ENCODE measurements at regions not wholly inside any gene's neighbourhood (a gene's known extent, or its start where the extent isn't known, plus 50 kb on each side); places are given as distances from the start of the nearest gene placed in this dataset.
"Not testable (repeated sequence)": the region's sequence is repeated elsewhere in the genome, so short reads cannot be mapped to it uniquely, and the experiment has no call there.

DNA sequence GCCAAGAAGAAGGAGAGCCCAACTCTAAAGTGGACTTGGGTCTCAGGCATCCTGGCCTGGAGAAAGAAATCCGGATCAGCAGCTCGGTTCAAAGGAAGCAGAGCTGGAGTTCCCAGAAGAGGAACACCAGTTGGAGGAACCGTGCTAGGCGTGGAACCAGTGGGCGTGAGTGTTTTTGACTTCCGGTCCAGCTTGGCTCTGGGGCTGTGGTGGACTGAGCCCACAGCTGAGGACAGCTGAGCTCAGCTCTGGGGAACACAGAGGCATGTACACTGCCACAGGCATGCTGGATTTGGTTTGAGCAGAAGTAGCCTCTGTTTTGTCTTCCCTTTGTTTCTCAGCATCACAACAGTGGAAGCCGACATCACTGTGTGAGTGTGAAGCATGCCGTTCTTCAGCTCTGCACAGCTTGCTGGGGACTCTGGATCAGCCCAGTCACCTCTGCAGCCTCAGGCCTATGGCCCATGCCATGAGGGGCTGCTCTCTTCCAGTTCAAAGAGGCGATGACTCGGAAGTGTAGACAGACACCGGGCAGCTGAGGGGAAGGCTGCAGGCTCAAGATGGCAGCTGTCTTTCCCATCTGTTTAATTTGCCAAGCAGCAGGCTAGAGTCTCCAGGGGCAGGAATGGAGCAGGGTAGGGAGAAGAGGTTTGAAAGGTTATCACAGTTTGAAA, 185.8 kb upstream of the UBE3A start:
- no peak for DNase-seq (ENCODE audit: low read depth, low spot score)

DNA sequence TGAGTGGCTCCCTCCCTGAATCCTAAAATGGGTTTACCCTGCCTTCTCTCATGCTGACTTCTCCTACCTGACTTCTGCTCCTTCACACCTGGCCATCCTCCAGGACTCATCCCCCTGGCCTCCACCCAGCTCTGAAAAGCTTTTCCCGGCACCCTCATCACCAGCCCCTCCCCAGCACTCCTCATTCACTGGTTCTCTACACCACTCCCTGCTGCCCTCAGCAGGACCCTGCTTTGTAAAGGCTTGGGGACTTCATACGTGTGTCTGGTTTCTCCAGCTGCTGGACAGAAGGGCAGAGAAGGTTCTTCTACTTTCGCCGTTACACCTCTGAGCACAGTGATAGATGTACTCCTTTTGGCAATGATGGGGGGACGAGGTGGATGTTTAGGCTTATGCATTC, 184.9 kb upstream of the UBE3A start:
- DNase-seq (ENCODE audit: low read depth, low spot score), result no peak

DNA sequence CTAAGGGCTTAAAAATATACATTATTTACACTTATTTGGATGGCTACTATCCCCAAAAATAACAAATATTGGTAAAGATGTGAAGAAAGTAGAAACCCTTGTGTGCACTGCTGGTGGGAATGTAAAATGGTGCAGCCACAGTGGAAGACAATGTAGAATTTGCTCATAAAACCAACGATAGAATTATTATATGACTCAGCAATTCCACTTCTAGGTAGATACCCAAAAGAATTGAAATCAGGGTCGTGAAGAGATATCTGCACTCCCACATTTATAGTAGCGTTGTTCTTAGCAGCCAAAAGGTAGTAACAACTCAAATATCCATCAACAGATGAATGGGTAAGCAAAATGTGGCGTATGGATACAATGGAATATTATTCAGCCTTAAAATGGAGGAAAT, 181.6 kb upstream of the UBE3A start:
- DNase-seq (ENCODE audit: low read depth, low spot score), result no peak

DNA sequence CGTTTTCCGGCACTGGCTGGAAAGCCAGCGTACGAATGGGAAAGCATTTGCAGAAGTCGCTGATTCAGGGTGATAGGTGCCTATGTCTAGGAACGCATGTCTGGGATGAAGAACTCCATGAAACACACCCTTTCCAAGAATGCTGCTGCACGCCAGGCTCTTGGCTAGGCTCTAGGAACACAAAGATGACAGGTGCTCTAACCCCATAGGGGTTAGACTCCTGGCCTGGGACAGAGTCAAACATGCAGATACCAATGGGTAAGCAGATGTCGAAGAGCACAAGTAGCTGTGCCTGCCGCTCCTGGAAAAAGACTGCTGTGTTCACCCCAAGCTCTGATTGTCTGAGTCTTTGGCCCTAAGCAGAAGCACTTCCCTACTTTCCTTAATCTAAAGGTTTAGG, 180.9 kb upstream of the UBE3A start:
- DNase-seq (ENCODE audit: low read depth, low spot score), result no peak

DNA sequence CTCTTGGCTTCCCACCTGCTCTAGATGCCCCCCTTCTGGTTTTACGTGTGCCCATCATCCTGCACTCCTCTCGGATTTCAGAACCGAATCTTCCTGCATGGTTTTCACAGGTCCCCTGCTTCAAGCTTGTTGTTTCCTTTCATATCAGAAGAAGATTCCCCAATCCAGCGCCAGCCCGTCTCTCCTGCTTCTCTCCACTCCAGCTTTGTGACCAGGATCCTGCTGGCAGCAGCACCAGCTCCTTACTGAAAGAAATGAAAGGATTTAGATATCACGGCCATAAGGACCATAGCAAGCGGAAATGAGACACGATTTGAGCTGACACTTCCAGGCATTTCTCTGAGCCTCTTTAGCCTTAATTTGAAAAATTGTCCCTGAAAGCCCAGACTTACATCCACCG, 180.3 kb upstream of the UBE3A start:
- no peak for DNase-seq (ENCODE audit: low read depth, low spot score)

DNA sequence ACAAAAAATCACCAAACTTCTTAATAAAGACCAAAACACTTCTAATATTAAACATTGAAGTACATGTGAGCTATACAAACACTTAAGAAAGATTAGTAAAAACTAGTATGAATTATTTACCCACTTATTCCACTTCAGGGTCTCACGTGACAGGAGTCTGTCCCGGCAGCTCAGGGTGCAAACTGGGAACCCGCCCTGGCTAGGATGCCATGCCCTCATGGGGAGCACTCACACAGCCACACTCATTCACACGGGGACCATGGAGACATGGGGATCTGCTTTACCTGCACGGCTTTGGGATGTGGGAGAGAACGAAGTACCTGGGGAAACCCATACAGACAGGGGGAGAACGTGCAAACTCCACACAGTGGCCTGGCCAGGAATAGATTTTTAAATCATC, 179.3 kb upstream of the UBE3A start:
- DNase-seq (ENCODE audit: low read depth, low spot score), result no peak

DNA sequence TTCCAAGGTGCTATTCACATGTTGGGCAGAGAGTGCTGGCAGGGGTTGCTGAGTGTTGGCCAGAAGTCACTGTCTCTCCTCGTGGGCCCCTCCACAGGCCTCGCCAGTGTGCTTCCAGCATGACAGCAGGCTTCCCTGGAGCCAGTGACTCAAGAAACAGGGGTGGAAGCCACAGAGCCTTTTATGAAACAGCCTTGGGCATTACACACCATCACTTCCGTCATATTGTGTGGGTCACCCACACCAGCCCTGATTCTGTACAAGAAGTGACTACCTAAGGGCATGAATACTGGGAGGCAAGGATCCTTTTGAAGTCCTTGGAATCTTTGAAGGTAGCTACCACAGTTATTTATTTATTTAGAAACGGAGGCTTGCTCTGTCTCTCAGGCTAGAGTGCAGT, 177.6 kb upstream of the UBE3A start:
- no peak for DNase-seq (ENCODE audit: low read depth, low spot score)

DNA sequence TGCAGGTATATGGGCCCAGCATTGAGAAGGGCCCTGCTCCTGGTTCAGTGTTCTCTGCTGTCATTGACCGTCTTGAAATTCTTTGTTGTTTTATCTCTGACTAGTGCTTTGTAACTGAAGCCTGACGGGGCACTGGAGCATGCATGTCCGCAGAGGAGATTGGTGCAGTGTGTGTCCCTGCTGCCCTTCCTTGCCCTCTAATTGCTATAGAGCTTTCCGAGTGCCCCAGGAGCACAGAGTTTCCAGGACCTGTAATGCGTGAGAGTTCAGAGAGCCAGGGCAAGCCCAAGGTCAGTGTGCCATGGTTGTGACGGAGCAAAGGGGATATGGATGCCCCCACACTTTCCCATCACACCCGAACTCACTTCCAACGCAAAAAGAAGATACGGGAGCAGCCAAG, 174.3 kb upstream of the UBE3A start:
- no peak for DNase-seq (ENCODE audit: low read depth, low spot score)

DNA sequence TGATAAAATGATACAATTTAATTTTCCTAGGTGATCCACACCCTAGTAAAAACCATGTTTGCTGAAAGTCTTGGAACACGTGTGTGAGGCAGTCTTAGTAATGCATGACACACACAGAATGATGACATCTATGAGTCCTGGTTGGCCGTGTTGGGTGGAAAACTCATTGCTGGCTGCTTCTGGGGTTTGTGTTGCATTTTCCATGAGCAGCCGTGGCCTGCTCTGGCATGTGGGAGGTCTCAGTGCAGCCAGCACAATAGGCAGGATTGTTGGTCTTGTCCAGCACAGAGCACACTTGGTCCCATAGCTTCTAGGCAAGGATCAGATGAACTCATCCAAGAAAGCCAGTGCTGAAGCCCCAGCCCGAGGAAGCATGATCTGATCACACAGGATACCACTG, 172.8 kb upstream of the UBE3A start:
- no peak for DNase-seq (ENCODE audit: low read depth, low spot score)

DNA sequence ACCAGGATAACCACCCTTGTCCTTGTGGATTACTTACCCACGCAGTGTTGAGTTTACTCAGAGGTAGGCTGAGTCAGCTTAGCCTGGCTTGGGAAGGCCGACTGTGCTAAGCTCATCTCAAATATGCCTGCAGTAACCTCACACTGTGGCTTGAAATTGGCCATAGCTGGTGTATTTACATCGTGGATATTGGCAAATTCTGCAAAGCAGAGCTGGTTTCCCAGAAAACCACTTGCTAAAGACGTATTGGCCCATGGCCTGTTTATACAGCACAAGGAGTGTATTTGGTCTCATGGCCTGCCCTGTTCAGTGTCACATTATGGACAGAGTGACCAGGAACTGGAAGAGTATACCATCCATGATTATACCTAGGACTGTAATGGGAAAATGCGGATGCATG, 170.5 kb upstream of the UBE3A start:
- no peak for DNase-seq (ENCODE audit: low read depth, low spot score)

DNA sequence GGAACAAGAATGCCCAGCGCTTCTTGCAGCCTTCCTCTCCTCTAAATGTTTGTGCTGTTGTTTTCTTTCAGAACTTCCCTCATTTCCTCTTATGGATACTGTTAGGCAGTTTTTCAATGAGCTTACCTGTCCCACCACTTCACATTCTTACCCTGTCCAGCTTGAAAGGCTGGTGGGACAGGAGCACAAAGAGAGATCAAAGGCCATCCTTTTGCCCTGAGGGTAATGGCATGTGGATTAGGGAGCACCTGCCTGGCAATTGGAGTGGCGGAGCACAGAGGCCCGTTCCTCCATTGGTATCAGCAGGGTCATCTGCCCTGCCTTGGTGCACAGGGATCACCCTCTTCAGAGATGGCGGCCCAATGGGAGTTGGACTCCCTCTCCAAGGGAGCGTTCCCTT, 170.1 kb upstream of the UBE3A start:
- no peak for DNase-seq (ENCODE audit: low read depth, low spot score)

DNA sequence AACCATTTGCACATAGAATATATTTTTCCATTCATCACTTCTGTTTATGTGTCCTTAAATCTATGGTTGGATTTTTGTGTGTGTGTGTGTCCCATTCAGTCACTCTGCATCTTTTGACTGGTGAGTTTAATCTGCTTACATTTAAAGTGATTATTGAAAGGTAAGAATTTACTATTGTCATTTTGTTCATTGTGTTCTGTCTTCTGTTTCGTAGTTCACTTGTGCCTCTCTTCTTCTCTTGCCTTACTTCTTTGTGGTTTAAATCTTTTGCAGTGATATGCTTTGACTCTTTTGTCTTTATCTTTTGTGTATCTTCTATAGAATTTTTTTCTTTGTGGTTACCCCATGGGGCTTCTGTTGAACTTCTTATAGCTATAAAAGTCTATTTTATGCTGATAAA, 166.3 kb upstream of the UBE3A start:
- DNase-seq (ENCODE audit: low read depth, low spot score), result no peak

DNA sequence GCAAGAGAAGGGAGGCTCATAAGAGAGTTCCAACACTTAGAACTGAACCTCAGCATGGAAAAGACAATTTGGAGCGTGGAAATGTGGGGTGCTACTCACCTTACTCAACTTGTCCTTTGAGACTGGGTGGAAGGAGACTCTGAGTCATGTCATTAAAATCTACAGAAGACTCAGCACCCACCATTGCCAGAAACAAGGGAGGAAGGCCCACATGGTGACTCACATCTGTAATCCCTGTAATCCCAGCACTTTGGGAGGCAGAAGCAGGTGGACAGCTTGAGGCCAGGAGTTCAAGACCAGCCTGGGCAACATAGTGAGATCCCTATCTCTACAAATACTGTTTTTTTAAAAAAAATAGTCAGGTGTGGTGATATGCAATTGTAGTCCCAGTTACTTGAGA, 161.9 kb upstream of the UBE3A start:
- no peak for DNase-seq (ENCODE audit: low read depth, low spot score)

DNA sequence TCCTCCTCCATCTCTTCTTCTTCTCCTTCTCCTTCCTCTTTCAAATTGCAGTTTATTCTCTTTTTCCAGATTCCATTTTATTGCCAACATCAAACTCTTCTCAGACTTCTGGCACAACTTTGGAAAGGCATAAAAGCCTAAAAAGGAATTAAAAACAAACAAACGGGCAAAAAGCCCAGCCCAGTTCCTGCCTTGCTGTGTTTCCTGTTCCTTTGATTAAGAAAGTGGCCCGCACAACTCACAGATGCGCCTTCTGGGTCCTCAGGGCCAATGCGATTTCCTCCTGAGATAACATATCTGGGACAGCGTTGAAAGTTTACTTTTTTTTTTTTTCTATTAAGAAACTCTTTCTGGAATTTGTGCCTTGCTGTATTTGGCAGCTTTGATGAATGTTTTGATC, 158.7 kb upstream of the UBE3A start:
- no peak for DNase-seq (ENCODE audit: low read depth, low spot score)

DNA sequence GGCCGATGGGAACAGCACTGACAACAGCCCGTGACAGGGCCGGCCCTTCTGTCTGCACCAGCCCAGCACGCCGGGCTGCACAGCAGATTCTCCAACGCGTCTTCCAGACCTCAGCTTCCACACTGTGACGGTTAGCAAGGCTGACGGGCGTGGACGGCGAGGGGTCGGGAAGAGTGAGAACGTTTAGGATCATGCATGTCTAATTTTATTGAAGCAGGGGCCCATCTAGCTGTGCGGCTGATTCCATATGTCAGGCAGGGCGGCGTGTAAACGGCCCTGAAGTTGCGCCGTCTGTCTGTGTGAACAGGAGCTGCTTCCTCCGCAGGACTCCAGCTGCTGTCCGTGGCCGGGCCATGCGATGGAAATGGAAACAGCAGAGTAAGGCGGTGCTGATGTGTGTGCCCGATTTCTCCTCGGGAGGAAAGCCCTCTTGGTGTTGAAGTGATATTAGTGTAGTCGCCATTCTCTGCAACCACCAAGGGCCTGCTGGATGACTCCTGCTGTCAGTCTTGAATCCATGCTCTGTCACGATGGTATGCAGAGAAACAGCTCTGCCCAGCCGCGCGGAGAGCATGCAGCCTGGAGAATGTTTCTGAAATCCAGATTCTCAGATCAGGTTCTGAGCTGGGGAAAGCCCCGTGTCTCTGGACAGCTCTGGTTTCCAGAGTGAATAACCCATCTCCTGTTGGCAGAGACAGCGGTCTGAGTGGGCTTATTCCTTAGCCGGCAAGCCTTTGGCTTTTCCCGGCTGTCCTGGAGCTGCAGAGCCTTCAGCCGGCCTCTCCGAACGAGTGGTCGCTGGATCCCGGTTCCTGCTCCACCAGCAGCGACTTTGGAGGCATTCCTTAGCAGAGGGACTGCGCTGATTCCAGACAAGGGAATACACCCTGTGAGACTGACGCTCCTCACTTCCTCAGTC, 158.1 kb upstream of the UBE3A start:
- DNase-seq (ENCODE audit: low read depth, low spot score), result no peak

DNA sequence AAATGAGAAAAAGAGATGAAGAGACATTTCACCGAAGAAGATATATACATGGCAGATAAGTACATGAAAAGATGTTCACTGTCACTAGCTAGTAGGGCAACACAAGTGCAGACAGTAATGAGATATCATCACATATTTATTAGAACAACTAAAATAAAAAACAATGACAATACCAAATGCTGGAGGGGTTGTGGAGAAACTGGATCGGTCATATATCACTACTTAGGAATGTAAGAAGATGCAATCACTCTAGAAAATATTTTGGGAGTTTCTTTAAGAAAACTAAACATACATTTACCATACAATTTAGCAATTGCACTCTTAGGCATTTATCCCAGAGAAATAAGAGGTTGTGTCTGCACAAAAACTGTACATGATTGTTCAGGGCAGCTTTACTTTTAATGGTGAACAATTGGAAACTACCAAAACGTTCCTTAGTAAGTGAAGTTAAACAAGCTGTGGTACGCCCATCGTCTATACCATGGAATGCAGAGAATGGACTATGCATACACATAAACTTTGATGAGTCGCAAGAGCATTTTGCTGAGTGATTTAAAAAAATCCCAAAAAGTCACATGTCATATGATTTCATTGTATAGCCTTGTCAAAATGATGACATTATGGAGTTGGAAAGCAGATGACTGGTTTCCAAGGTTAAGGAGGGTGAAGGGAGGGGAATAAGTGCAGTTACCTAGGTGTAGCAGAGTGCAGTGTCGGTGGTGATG, 149.0 kb upstream of the UBE3A start:
- DNase-seq (ENCODE audit: low read depth, low spot score), result no peak

DNA sequence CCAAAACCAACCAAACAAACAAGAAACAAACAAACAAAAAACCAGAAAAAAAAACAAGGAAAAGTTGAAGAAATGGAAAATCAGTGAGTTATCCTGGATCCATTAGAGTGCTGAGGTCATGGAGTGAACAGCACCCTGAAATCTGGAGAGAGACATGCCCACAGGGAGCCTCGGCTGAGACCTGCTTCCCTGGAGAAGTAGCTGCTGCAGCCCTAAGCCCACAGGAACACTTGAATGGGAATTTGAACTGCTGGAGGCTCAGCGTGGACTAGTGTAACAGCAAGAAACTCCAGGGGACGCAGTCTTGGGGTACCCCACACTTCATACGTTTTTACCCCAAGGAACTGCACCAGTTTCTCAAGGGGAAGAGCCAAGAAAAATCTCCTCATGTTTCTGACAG, 144.1 kb upstream of the UBE3A start:
- no peak for DNase-seq (ENCODE audit: low read depth, low spot score)

DNA sequence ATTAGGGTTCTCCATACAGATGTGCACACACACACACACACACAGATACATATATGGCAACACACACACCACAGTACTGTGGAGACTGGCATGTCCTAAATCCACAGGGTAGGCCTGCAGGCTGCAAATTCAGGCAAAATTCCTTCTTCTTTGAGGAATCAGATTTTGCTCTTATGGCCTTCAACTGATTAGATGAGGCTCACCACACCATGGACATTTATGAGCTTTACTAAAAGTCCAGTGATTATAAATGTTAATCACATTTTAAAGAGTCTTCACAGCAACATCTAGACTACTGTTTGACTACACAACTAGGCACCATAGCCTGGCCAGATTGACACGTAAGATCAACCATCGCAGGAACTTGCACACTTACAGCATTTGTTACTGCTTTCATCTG, 140.3 kb upstream of the UBE3A start:
- DNase-seq (ENCODE audit: low read depth, low spot score), result no peak

DNA sequence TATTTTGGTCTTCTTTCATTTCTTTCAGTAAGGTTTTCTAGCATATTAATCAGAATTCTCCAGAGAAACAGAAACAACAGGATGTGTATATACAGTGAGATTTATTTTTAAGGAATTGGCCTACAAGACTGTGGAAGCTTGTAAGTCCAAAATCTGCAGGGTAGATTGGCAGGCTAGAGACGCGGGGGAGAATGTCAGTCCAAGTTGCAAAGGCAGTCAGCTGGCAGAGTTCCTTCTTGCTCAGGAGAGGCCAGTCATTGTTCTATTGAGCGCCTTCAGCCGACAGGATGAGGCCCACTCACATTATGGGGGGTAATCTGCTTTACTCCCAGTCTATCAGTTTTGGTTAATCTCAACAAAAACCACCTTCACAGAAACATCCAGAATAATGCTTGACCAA, 133.4 kb upstream of the UBE3A start:
- no peak for DNase-seq (ENCODE audit: low read depth, low spot score)

DNA sequence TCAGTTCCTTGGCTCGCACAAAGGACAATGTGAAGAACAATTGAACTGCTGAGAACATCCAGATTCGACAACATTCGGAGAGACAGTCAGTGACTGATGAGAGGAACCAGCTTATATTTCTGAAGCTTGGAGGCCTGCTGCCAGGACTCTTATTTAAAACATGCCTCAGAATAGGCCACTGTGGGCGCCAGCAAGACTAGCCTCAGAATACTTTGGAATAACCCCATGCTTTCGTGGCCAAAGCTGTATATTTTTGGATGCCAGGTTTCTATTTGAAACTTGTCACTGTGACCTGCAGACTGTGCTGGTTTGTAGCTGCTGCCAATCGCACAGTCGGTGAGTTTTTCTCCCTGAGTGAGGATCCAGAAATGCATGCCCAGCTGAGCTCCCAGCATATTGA, 129.9 kb upstream of the UBE3A start:
- no peak for DNase-seq (ENCODE audit: low read depth, low spot score)

DNA sequence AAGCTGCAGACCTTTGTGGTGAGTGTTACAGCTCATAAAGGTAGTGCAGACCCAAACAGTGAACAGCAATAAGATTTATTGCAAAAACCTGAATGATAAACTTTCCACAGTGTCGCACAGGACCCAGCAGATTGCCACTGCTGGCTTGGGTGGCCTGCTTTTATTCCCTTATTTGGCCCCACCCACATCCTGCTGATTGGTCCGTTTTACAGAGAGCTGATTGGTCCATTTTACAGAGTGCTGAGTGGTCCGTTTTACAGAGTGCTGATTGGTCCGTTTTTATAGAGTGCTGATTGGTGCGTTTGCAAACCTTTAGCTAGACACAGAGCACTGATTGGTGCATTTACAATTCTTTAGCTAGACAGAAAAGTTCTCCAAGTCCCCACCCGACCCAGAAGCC, 127.7 kb upstream of the UBE3A start:
- not testable (repeated sequence) for DNase-seq (ENCODE audit: low read depth, low spot score)

DNA sequence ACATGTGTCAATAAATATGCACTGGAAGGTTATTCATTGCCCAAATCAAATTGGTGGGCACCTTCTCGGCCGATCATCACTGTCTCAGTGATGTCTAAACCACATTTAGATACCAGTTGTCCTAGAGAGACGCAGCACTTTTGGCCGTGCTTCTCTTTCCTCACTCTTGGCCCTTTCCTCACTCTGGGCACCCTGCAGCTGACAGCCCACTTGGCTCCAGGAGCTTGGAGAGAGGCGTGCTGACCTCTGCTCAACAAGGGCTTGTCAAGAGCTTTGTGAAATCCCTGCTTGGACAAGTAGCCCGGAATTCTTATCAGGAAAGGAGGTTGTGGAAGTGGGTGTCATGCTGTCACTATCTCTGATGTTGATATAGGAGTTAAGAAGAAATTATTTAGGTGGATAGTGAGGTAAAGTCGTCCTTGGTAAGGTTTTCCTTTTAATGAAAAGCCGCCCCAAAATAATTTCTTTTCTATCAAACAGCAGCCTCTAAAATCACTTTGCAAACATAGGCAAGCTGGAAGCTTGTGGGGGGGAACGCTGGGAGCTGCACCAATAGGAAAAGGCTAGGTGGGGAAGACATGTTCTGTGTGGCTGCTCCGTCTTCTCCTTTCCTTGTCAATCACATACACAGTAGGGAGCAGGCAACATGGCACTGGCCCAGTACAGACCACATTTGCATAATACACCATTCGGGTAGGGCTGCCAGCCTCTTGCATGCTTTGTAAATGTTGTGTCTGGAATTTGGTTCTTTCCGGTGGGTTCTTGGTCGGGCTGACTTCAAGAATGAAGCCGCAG, 126.8 kb upstream of the UBE3A start:
- no peak for DNase-seq (ENCODE audit: low read depth, low spot score)

Data from smooth muscle cell of the brain vasculature (primary cell).